IPS-NIHi7 (cell line): ENCODE measurements at regions not wholly inside any gene's neighbourhood (a gene's known extent, or its start where the extent isn't known, plus 50 kb on each side); places are given as distances from the start of the nearest gene placed in this dataset.
A peak's percentile ranks its signal among the peaks of the same experiment; 100 is the strongest.
"Not testable (repeated sequence)": the region's sequence is repeated elsewhere in the genome, so short reads cannot be mapped to it uniquely, and the experiment has no call there.

ENCODE experiments used
- DNase-seq: peaks from one replicate; pipeline ENCODE4 v3.0.0; 2012; ENCODE audit warnings: mixed read lengths; ENCODE audit errors: extremely low spot score

DNA sequence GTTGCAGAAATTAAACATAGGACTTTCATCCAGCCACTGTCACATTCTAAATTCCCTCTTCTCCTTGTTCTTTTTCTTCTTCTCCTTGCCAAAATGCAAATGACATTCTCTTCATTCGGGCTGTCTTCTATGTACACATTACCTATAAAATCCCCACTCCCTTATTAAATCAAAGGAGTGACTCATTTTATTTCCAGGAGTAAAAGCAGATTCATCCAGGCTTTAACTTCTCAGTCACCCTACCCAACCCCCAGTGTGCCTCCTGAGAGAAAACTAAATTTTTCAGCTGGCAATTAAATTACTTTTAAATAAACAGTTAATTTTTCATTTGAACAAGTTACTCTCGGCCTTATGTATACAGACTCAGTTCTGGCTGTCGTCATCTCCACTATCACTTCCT, 223.9 kb upstream of the SHH start:
- no peak for DNase-seq

DNA sequence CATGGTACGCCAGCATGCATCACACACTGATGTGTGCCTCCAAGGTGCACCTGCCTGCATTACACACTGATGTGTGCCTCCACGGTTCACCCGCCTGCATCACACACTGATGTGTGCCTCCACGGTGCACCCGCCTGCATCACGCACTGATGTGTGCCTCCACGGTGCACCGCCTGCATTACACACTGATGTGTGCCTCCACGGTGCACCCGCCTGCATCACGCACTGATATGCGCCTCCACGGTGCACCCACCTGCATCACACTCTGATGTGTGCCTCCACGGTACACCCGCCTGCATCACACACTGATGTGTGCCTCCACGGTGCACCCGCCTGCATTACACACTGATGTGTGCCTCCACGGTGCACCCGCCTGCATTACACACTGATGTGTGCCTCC, 223.1 kb upstream of the SHH start:
- DNase-seq = not testable (repeated sequence)

DNA sequence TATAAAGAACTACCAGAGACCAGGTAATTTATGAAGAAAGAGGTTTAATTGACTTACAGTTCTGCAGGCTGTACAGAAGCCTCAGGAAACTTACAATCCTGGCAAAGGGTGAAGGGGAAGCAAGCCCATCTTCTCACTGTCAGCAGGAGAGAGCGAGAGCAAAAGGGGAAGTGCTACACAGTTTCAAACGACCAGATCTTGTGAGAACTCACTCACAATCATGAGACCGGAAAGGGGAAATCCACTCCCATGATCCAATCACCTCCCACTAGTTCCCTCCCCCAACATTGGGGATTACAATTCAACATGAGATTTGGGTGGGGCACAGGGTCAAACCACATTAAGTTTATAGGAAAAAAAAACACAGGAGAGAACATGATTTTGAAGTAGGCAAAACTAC, 222.1 kb upstream of the SHH start:
- DNase-seq = no peak

DNA sequence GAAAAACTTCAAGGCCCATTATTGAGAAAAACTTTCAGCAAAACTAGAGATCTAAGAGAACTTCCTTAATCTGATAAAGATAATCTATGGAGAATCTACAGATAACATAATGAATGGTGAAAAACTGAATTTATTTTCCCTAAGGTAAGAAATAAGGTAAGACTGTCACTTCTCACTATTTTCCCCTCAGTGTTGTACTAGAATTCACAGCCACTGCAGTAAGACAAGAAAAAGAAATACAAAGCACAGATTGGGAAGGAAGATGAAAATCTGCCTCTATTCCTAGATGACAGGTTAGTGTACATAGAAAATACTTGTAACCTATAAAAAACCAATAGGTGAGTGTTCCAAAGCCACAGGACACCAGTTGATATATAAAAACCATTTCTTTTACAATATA, 220.7 kb upstream of the SHH start:
- DNase-seq = no peak

DNA sequence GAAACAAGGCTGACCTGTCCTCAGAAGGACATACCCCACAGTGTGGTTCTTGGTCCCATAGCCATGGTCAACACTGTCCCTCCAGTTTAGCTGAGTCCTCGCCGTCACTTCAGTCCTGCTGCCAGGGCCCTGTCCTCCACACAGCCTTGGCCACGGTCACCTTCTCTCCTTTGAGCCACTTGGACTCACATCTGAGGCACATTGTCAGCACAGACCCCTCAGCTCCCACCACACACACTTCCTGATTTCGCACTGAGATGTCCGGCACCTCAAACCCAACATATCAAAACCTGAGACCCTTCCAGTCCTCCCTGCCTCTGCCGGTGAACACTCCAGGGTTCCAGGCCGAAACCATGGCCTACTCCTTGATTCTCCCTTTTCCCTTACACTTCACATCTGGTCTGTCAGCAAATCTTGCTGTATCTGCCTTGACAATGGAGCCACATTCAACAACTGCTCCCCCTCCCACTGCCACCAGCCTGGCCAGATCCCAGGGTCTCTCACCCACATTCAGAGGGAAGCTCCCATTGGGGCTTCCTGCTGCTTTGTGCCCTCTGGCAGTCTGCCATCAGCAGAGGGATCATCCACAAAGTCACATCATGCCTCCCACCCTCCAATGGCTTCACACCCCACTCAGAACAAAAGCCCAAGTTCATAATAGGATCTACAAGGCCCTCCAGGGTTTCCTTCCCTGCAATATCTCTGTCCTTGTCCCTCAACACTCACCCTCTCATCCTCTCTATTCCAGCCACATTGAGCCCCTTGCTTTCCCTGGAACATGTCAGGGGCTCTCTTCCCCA, 219.6 kb upstream of the SHH start:
- peak; percentile 2 for DNase-seq

DNA sequence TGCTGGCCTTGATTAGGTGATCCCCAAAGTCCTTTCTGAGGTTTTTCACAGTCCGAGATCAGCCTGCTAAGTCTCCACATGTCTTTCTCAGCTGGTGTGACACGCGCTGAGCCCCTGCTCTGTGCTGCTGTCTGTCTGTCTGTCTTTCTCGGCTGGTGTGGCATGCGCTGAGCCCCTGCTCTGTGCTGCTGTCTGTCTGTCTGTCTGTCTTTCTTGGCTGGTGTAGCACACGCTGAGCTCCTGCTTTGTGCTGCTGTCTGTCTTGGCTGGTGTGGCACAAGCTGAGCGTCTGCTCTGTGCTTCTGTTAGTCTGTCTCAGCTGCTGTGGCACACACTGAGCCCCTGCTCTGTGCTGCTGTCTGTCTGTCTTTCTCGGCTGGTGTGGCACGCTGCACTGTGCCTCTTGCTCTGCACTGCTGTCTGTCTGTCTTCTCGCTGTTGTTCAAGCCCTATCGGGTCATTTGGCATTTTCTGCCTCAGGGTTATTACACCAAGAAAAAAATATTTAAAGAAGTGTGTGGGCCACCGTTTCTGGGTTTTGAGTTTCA, 217.3 kb upstream of the SHH start:
- DNase-seq = no peak

DNA sequence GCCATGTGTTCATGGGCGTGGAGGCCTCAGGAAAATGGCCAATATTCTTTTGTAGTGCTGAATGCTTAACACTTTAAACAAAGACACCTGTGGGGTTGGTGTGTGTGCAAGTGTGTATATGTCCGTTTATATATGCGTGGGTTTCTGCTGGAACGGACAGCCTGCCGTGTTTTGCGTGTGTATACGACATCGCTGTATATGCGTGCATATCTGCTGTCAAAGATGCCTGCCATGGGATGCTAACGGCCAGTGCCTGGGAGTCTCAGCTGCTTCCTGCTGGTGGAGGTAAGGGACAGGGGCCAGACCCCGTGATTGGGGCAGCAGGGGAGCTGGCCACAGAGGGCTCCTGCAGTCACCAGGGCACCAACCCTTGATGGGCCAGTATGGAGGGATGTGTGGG, 216.3 kb upstream of the SHH start:
- DNase-seq = peak; percentile 7

DNA sequence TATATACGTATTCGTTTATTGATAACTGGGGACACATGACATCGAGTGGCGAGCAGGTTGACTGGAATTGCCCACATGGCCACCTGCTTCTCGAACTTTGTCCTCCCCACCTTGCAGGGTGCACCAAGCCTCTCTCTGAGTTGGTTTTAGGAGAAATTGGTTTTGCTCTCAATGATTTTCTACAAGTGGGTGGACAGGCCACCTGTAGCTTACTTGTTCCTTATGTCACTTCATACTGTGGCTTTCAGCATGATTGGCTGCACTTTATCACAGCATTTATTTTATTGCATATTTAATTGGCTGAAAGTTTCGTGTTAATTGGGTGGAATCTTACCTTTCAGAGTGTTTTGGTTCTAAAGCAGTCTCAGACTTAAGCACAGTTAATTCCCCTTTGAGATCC, 215.6 kb upstream of the SHH start:
- DNase-seq = peak; percentile 2

DNA sequence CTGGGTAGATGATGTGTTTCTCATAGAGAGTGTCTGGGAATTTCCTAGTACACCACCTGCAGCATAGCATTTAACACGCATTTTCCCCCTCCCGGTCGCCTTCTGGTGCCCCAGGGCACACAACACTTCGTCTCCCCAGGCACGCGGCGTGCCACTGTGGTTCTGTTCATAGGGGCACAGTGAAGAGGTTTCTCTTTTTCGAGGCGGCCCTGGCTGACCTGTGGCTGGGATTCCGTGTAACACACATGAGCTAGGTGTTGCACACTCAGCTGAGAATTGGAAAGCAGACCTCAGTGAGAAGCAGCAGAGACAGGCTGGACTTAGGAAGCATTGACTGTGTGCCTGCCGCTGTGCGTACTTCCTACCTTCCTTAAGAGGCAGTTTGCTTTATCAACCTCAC, 214.3 kb upstream of the SHH start:
- no peak for DNase-seq

DNA sequence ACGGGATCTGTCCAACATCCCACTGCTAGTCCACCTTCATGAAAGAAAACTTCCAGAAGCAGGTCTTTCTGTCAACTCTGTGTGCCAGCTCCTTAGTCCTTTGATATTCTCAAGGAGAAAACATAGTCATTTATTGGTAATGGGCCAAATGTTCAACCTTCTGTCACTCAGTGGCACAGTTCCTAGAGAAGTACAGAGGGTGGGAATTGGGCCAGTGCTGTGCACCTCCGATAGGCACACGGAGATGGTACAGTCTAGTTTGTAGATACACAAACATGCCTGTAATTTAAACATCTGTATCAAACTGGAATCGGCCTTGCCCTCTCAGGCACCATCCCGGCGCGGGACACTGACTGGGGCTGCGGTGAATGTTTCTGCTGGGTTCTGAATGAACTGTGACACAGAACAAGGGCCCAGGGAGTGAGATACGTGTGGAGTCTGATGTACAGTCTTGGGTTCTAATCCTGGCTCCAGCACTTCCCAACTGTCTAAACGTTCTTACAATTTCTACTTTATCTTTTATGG, 213.9 kb upstream of the SHH start:
- DNase-seq = no peak

DNA sequence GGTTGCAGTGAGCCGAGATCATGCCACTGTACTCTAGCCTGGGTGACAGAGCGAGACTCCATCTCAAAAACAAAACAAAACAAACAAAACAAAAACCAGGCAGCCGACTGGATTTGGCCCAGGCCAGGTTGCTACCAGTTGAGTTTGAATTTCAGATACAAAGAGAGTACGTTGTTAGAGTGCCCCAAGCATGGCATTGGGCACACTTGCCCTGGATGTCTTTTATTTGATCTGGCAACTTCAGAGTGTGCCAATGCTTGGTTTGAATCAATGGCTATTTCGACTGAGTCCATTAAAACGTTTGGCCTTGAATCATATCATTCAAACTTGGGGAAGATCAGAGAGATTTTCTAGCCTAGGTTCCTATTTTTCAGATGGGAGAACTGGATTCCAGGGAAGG, 213.4 kb upstream of the SHH start:
- no peak for DNase-seq

DNA sequence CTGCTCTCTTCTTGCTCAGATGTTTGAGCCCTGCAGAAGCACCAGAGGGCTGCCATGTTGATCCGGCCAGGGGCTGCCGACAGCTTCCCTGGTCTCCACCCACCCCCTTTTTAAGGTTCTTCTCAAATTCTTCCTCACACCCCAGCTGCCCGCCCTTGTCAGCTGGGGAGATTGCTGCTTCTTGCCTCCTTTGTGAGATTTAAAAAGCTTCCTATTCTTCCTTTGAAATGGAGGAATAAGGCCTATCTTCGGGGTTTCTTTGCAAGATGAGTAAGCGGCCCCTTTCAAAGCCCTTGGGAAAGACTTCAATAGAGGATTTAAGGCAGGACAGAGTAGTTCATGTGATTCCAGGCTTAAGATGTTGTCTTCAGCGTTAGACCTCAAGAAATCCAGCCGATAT, 211.9 kb upstream of the SHH start:
- DNase-seq = no peak

DNA sequence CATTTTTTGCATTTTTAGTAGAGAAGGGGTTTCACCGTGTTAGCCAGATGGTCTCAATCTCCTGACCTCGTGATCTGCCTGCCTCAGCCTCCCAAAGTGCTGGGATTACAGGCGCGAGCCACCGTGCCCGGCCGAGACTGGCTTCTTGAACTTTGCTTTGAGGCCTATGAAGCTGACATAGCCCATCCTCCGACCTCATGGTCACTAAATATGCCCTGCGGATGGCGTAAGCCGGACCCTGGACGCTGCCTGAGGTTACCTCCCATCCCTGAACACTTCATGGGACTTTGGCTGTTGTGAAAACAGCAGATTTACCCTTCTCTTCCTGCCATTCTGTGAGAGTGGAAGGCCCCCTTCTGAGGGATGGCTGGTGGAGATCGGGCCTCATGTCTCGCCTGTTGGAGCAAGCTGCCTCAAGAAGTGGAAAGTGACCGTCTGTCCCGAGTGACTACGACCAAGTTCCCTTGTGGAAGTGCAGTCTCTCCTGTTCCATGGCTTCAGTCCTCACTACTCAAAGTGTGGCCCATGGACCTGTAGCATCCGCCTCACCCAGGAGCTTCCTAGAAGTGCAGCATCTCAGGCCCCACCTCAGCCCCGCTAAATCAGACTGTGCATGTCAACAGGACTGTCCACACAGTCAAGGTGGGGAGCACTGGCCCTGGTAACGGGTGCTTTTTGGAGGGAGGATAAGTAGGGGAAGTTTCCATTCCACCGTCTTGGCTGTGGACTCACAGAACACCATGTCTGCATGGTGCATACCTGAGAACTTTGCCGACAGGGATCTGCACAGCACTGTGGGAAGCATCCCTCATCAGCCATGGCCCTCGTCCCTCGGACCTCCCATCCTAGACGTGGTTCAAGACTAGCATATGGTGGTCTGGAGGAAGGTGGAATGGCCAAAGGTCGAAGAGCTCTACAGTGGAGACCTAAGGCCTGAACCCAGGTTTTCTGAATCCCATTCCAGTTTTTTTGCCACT, 210.5 kb upstream of the SHH start:
- no peak for DNase-seq

DNA sequence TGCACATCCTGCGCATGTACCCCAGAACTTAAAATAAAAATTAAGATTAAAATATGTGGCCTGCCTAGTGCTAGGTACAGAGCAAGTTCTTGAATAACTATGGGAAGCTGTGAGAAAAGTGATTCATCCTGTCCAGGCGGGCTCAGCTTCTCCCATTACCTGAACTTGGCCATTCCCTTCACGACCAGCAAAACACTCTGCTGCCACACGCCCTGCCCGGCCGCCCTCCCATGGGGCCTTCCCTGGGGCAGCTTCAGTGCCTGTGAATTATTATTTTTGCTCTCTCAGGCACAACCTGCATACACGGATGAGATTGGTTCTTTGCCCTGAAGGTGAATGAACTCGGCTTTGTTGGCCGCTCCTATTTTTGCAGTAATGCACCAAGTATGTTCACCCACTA, 209.2 kb upstream of the SHH start:
- no peak for DNase-seq

DNA sequence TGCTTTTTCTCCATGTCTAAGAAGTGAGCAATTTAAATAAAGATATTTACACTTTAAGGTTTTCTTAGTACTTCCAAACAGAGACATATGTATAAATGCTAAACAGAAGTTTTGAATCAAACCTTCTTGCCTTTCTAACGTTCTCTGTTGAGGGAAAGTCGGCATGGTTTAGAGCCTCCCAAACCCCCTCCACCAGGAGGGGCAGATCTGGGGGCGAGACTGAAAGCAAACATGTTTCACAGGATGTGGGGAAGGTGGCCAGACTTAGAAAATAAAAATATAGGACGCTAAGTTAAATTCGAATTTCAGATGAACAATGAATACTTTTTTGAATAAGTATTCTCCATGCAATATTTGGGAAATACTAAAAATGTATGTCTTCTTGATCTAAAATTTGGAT, 208.3 kb upstream of the SHH start:
- no peak for DNase-seq

DNA sequence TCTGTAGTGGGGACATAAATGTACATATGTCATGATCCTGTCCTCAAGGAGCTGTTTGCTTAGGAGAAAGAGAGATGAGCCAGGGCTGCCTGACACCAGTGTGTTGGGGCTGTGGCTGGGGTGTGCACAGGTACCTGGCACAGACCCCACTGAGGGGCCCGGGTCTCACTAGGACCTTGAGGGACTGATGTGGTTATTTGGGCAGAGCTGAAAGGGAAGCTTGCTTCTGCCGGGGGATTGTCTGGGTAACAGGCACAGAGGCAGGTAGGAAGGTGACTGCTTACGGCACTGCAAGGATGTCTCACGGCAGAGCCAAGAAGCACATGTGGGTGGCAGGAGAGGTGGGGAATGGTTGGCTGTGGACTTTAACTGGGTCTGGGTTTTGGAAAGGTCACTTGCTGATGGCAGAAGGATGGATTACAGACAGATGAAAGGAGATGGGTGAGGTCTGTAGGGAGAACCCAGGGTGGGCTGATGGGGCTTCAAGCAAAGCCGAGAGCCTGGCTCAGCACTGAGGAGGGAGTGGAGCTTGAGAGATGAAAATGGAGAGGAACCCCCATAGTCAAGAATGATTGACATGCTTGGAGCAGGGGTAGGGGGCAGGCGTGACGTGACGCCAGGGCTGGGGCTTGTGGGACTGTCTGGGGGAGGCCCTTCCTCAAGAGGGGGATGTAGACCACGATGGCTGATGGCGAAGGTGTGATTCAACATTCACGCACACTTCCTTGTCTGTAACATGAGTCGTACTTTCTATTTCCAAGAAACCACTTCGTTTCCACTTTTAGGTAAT, 207.7 kb upstream of the SHH start:
- DNase-seq = no peak

DNA sequence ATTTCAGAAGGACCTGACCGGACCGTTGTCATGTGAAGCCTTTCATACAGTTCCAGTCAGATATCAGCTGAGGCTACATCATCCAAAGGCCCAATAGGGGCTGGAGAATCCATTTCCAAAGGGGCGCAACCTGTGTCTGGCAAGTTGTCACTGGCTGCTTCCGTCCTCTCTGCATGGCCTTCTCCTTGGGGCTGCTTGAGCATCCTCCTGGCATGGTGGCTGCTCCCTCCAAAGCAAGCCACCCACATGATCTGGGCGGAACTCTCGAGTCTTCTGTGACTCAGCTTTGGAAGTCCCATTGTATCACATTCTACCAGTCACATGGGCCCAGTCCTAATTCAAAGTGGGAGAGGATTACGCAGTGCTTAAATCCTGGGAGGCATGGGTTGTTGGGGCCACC, 207.0 kb upstream of the SHH start:
- DNase-seq = no peak

DNA sequence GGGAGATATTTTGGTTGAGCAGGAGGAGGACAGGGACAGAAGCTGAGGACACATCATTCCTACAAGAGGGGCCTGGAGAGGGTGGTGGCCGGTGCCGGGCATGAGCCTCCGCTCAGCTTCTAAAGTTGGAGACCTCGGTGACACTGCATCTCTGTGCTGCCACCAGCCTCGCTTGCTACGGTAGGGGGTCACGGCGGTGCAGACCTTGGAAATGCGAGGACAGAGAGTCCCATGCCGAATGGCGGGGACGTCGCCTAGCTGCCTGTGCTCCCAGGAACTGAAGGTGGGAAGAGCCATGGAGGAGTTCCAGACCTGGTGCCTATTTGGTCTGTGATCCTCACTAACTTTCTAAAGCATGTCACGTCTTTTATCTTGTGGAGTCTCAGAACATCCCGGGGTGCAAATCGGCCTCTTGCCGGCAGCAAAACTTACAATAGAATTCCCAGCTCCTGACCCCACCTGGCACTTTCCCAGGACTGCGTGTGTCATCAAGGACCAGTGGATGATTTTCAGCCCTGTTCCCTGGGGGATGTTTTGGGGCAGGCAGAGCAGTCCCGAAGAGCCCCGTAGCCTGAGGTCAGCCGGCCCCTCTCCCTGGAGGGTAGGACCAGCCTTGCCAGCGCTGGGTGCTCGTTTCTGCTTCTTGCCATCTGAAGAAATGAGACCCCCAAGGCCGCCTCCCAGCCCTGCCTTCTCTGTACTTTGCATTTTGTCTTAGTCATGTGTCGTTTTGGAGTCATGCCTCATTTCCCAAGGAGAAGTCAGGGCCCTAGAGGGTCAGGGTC, 205.8 kb upstream of the SHH start:
- DNase-seq = no peak

DNA sequence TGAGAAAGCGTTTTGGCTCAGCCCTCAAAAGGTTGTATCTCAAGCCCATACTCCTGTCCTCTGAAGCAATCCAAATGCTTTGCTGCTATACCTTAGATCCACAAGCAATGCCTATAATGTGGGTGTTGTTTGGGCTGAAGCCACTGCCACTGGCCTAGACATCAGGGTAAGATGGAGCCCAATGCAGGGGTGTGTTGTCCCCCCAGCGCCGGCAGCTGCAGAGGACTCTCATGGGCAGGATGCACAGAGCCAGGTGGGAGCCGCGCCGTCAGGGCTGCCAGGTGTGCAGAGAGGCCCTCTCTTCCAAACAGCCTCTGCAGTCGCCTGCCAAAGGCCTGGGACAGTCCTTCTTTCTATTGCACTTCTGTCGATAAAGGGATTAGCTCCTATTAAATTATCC, 205.2 kb upstream of the SHH start:
- DNase-seq = no peak

DNA sequence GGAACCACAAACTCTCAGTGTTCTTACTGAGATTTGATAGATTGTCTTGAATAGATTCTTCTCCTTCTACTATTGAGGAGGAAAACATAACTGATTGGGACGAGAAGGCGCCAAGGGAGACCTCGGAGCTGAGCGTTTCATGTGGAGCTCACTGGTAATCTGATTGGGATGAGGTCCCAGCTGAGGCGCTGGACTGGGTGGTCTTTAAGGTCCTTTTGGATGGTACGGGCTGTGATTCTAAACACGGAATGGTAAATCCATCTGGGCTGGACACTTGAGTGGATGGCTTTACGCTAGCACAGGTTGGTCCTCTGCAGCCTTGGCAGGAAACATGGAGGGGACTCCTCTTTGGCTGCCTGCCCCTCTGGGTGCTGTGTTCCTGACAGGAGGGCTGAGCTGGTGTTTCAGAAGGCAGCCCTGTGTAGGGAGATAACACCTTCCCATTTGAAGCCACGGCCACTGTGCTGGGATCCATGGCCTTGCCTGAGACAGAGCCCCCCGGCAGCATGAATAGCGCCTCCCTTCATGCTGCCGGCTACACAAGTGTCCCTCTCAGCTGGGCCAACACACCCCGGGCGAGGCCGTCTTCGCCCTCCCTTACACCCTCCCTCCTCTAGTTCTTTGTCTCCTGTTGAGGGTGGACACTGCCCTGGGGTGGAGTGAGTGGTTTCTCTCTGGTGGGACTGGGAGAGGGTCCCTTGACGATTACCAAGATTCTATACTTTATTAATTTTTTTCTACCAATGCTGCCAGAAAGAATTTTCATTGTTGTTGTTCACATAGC, 203.2 kb upstream of the SHH start:
- DNase-seq = no peak
